OCI-LY1 (cell line): ENCODE measurements at regions not wholly inside any gene's neighbourhood (a gene's known extent, or its start where the extent isn't known, plus 50 kb on each side); places are given as distances from the start of the nearest gene placed in this dataset.

Experiments used
- EZH2 ChIP-seq: fragments of 200-600 bp; sonication (generic), shearing (Covaris generic); IDR thresholded peaks from 2 replicates; pipeline ENCODE4 v1.8.0; 2017; ENCODE audit warnings: borderline replicate concordance, mixed run types, mild to moderate bottlenecking, antibody characterized with exemption, low read length, moderate library complexity, mixed read lengths
- TF ChIP-seq, protein P1 (sequence below): fragments of 200-600 bp; sonication (generic), shearing (Covaris generic); IDR thresholded peaks from 2 replicates; pipeline ENCODE4 v1.5.1; 2017; ENCODE audit warnings: mild to moderate bottlenecking, antibody characterized with exemption, low read length, moderate library complexity, mixed read lengths

DNA sequence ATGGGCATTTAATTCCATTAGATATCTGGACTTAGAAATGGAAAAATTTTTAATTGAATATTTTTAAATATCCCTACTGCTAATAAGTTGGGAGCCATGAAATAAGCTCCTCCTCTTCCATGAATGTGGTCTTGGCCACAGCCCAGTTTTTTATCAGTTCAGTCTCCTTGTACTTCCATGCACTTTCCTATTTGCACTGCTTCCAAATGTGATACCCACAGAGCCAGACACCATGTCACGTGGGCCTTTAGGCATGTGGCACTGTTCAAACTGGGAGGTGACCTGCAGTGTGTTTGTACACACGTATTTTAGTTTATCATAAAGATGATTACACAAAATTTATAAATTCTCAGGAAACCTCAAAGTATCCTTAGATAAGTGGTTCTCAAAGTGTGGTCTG is 80.1 kb upstream of the DGKG start:
- TF ChIP-seq, protein P1, sequence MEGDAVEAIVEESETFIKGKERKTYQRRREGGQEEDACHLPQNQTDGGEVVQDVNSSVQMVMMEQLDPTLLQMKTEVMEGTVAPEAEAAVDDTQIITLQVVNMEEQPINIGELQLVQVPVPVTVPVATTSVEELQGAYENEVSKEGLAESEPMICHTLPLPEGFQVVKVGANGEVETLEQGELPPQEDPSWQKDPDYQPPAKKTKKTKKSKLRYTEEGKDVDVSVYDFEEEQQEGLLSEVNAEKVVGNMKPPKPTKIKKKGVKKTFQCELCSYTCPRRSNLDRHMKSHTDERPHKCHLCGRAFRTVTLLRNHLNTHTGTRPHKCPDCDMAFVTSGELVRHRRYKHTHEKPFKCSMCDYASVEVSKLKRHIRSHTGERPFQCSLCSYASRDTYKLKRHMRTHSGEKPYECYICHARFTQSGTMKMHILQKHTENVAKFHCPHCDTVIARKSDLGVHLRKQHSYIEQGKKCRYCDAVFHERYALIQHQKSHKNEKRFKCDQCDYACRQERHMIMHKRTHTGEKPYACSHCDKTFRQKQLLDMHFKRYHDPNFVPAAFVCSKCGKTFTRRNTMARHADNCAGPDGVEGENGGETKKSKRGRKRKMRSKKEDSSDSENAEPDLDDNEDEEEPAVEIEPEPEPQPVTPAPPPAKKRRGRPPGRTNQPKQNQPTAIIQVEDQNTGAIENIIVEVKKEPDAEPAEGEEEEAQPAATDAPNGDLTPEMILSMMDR, result no peak
- TF ChIP-seq EZH2, result no peak
